GM18907 (cell line): ENCODE measurements at regions not wholly inside any gene's neighbourhood (a gene's known extent, or its start where the extent isn't known, plus 50 kb on each side); places are given as distances from the start of the nearest gene placed in this dataset.

ENCODE experiments used
- ATAC-seq: cut with Tn5 transposase; IDR thresholded peaks from one replicate; pipeline ENCODE4 v1.9.1; 2021; ENCODE audit warnings: mild to moderate bottlenecking, moderate library complexity; ENCODE audit not compliant: unreplicated experiment

GRCh38 chr5:89440670-89441069, 557.7 kb upstream of the MEF2C start:
- no peak for ATAC-seq

- ATAC-seq = no peak
Observed at GRCh38 chr5:89437450-89438435, 554.8 kb upstream of the MEF2C start.

GRCh38 chr5:89436464-89436863, 553.5 kb upstream of the MEF2C start:
- peak; percentile 26 for ATAC-seq

- ATAC-seq = peak; percentile 87
Observed at GRCh38 chr5:89435347-89435746, 552.4 kb upstream of the MEF2C start.

GRCh38 chr5:89428624-89429023, 545.6 kb upstream of the MEF2C start:
- no peak for ATAC-seq

- ATAC-seq = no peak
Observed at GRCh38 chr5:89425062-89425461, 542.1 kb upstream of the MEF2C start.

GRCh38 chr5:89421035-89421434, 538.1 kb upstream of the MEF2C start:
- ATAC-seq = no peak

- ATAC-seq = no peak
Observed at GRCh38 chr5:89418407-89419085, 535.6 kb upstream of the MEF2C start.

GRCh38 chr5:89417990-89418389, 535.0 kb upstream of the MEF2C start:
- no peak for ATAC-seq

GRCh38 chr5:89417515-89417914, 534.5 kb upstream of the MEF2C start:
- ATAC-seq = no peak

GRCh38 chr5:89411891-89412290, 528.9 kb upstream of the MEF2C start:
- no peak for ATAC-seq

- ATAC-seq = no peak
Observed at GRCh38 chr5:89407054-89407453, 524.1 kb upstream of the MEF2C start.

- ATAC-seq = no peak
Observed at GRCh38 chr5:89401659-89402058, 518.7 kb upstream of the MEF2C start.

- no peak for ATAC-seq
Observed at GRCh38 chr5:89401012-89401411, 518.0 kb upstream of the MEF2C start.

GRCh38 chr5:89399548-89399947, 516.6 kb upstream of the MEF2C start:
- no peak for ATAC-seq

GRCh38 chr5:89397096-89397495, 514.1 kb upstream of the MEF2C start:
- ATAC-seq = peak; percentile 92

GRCh38 chr5:89396278-89396954, 513.4 kb upstream of the MEF2C start:
- ATAC-seq = peak; percentile 76

- ATAC-seq = no peak
Observed at GRCh38 chr5:89395111-89395510, 512.1 kb upstream of the MEF2C start.

GRCh38 chr5:89388872-89389271, 505.9 kb upstream of the MEF2C start:
- ATAC-seq = no peak

- ATAC-seq = no peak
Observed at GRCh38 chr5:89384391-89384790, 501.4 kb upstream of the MEF2C start.

- no peak for ATAC-seq
Observed at GRCh38 chr5:89380635-89381034, 497.7 kb upstream of the MEF2C start.
